ENCODE measurements at regions not wholly inside any gene's neighbourhood (a gene's known extent, or its start where the extent isn't known, plus 50 kb on each side); places are given as distances from the start of the nearest gene placed in this dataset.

GRCh38 chr7:66413379-66414114 is 208.4 kb downstream of the TPST1 start:
- Mint-ChIP-seq H3K27ac (no peak overlapping the region), H3K27me3 (ENCODE audit: insufficient read depth) (no peaks in the 10 kb centered on the region; the same call in 1 of the 2 replicates)
- DNase-seq: no peak

GRCh38 chr7:66415659-66416265 is 210.6 kb downstream of the TPST1 start:
- peak; percentile 40 for DNase-seq

More at GRCh38 chr7:66413379-66414114, 208.4 kb downstream of the TPST1 start:
- no peaks in the 10 kb centered on the region for H3K9me3 Mint-ChIP-seq
- TF ChIP-seq, protein P1, sequence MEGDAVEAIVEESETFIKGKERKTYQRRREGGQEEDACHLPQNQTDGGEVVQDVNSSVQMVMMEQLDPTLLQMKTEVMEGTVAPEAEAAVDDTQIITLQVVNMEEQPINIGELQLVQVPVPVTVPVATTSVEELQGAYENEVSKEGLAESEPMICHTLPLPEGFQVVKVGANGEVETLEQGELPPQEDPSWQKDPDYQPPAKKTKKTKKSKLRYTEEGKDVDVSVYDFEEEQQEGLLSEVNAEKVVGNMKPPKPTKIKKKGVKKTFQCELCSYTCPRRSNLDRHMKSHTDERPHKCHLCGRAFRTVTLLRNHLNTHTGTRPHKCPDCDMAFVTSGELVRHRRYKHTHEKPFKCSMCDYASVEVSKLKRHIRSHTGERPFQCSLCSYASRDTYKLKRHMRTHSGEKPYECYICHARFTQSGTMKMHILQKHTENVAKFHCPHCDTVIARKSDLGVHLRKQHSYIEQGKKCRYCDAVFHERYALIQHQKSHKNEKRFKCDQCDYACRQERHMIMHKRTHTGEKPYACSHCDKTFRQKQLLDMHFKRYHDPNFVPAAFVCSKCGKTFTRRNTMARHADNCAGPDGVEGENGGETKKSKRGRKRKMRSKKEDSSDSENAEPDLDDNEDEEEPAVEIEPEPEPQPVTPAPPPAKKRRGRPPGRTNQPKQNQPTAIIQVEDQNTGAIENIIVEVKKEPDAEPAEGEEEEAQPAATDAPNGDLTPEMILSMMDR (IDR thresholded peaks at IDR 0.05): peak; percentile 25; the same call in 1 of the 2 replicates
- H3K36me3 Mint-ChIP-seq (ENCODE audit: low read depth): no peaks in the 10 kb centered on the region
- peaks cover 10% of the 10 kb centered on the region for H3K4me1 Mint-ChIP-seq (ENCODE audit: low read depth)
- H3K4me3 Mint-ChIP-seq: peak overlapping the region; percentile 39; the same call in 1 of the 2 replicates

GRCh38 chr7:66418537-66418936 is 210.1 kb upstream of the KCTD7 start:
- H3K4me3 Mint-ChIP-seq: no peak overlapping the region
- H3K36me3 Mint-ChIP-seq (ENCODE audit: low read depth): no peaks in the 10 kb centered on the region
- no peak overlapping the region for H3K27ac Mint-ChIP-seq
- no peaks in the 10 kb centered on the region; the same call in 1 of the 2 replicates for H3K27me3 Mint-ChIP-seq (ENCODE audit: insufficient read depth)
- no peak for DNase-seq
- no peaks in the 10 kb centered on the region for H3K9me3 Mint-ChIP-seq
- peaks cover 10% of the 10 kb centered on the region for H3K4me1 Mint-ChIP-seq (ENCODE audit: low read depth)
- TF ChIP-seq, protein P1 (IDR thresholded peaks at IDR 0.05): no peak

More at GRCh38 chr7:66415659-66416265, 210.6 kb downstream of the TPST1 start:
- TF ChIP-seq, protein P1 (IDR thresholded peaks at IDR 0.05): no peak
- H3K27ac Mint-ChIP-seq: no peak overlapping the region
- no peaks in the 10 kb centered on the region for H3K9me3 Mint-ChIP-seq
- no peak overlapping the region for H3K4me3 Mint-ChIP-seq
- H3K4me1 Mint-ChIP-seq (ENCODE audit: low read depth): peaks cover 10% of the 10 kb centered on the region
- no peaks in the 10 kb centered on the region; the same call in 1 of the 2 replicates for H3K27me3 Mint-ChIP-seq (ENCODE audit: insufficient read depth)
- no peaks in the 10 kb centered on the region for H3K36me3 Mint-ChIP-seq (ENCODE audit: low read depth)

DNA sequence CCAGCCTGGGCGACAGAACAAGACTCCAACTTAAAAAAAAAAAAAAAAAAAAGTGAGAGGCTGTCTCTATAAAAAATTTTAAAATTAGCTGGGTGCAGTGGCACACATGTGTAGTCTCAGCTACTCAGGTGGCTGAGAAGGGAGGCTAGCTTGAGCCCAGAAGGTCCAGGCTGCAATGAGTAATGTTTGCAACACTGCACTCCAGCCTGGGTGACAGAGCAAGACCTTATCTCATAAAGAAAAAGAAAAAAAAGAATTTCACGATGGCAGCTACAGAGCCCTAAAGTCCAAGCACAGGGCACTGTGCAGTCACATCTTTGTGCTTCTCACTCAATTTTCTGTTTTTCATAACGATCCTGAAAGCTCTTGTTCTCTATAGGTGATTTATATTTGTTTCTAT is 209.5 kb upstream of the KCTD7 start:
- Mint-ChIP-seq H3K4me3 (no peak overlapping the region), H3K27ac (no peak overlapping the region), H3K9me3 (no peaks in the 10 kb centered on the region), H3K4me1 (ENCODE audit: low read depth) (peaks cover 10% of the 10 kb centered on the region), H3K27me3 (ENCODE audit: insufficient read depth) (no peaks in the 10 kb centered on the region; the same call in 1 of the 2 replicates), H3K36me3 (ENCODE audit: low read depth) (no peaks in the 10 kb centered on the region)
- TF ChIP-seq, protein P1 (IDR thresholded peaks at IDR 0.05): no peak
- no peak for DNase-seq

- TF ChIP-seq, protein P1 (IDR thresholded peaks at IDR 0.05): no peak
- no peaks in the 10 kb centered on the region for H3K4me1 Mint-ChIP-seq (ENCODE audit: low read depth)
- H3K36me3 Mint-ChIP-seq (ENCODE audit: low read depth): no peaks in the 10 kb centered on the region
- H3K4me3 Mint-ChIP-seq: no peak overlapping the region
- no peak overlapping the region for H3K27ac Mint-ChIP-seq
- no peak for DNase-seq
- no peaks in the 10 kb centered on the region for H3K9me3 Mint-ChIP-seq
- no peaks in the 10 kb centered on the region; the same call in 1 of the 2 replicates for H3K27me3 Mint-ChIP-seq (ENCODE audit: insufficient read depth)
These were observed 206.7 kb upstream of the KCTD7 start for GRCh38 chr7:66421830-66422475.

Data from HFFc6 (cell line).